ENCODE measurements at regions not wholly inside any gene's neighbourhood (a gene's known extent, or its start where the extent isn't known, plus 50 kb on each side); places are given as distances from the start of the nearest gene placed in this dataset.

GRCh38 chr22:48644108-48644507 is 1183.6 kb downstream of the BRD1 start:
- no peak for DNase-seq

DNA sequence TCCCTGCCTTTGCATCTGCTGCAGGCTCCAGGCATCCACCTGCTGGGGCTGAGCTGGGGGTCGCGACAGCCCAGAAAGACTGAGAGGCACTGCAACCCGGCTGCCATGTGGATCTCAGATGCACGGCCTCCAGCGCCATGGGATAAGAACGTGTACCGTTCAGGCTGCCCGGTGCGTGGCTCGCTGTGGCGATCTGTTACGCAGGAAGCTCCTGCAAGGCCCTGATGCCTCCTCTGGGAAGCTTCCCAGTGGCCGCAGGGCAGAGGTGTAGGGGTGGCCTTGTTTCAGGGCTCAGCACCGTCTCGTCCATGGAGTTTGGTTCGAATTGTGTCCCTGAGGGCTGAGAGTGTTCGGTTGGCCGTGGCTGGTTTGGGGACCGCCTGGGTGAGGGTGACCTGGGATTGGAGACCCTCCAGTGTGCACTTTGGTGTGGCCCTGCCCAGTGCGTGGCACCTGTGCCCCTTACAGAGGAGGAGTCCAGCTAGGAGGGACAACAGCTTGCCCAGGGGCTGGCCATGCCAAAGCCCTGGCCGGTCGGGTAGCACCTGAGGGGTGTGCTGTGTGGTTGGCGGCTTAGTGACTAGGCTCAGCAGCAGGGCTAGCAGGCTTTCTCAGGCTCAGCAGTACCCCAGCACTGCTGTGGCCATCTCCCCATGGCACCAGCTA is 1184.5 kb downstream of the BRD1 start:
- DNase-seq = no peak

- DNase-seq = no peak
Measured at GRCh38 chr22:48642550-48642949, 1185.1 kb downstream of the BRD1 start.

DNA sequence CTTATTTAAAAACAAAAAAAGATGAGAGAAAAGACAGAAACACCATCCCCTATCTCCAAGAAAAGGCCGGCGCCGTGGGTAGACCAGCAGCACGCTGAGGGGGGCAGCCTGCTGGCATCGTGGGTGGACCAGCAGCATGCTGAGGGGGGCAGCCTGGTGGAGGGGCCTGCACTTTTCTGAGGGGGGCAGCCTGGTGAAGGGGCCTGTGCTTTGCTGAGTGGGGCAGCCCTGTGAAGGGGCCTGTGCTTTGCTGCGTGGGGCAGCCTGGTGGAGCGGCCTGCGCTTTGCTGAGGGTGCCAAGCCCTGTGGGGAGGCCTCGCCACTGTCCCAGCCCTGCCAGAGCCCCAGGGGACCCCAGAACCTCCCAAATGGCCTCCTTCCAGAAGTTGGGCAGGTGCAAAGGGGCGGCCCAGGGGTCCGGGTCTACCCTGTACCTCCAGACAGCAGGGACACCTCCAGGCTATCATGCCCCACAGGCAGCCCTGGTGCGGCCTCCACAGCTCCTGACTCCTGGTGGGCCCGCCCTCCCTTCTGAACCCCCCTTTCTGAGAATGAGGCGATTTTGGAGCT is 1185.7 kb downstream of the BRD1 start:
- DNase-seq = no peak

DNA sequence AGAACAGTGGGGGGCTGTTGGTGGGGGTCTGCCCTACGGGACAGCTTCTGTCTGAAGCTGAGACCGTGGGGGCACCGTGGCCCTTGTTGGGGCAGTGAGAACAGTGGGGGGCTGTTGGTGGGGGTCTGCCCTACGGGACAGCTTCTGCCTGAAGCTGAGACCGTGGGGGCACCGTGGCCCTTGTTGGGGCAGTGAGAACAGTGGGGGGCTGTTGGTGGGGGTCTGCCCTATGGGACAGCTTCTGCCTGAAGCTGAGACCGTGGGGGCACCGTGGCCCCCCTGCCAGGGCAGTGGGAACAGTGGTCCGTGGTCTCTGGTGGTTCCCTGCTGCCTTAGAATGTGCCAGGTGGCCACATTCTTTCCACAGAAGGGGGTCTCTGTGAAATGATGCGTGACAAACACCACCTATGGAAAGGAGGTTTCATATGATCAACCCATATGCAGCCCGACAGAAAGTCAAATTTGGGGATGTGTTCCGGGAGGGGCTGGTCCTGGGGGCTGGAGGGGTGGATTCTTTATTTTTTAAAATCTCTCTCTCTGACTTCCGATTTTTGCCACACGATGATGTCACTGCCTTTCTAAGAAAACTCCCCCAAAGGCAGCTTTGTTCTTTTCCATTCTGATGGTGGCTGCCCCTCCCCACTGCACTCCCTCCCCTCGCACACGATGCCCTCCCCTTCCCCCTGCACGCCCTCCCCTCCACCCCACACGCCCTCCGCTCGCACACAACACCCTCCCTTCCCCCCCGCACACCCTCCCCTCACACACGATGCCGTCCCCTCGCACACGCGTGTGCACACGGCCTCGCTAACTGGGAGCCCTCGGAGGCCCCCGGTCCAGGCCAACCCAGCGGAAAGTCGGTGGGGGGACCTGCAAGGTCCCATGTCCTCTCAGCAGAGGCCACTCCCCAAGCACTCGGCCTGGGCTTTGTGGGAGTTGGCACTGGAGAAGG is 1186.5 kb downstream of the BRD1 start:
- DNase-seq = no peak

DNA sequence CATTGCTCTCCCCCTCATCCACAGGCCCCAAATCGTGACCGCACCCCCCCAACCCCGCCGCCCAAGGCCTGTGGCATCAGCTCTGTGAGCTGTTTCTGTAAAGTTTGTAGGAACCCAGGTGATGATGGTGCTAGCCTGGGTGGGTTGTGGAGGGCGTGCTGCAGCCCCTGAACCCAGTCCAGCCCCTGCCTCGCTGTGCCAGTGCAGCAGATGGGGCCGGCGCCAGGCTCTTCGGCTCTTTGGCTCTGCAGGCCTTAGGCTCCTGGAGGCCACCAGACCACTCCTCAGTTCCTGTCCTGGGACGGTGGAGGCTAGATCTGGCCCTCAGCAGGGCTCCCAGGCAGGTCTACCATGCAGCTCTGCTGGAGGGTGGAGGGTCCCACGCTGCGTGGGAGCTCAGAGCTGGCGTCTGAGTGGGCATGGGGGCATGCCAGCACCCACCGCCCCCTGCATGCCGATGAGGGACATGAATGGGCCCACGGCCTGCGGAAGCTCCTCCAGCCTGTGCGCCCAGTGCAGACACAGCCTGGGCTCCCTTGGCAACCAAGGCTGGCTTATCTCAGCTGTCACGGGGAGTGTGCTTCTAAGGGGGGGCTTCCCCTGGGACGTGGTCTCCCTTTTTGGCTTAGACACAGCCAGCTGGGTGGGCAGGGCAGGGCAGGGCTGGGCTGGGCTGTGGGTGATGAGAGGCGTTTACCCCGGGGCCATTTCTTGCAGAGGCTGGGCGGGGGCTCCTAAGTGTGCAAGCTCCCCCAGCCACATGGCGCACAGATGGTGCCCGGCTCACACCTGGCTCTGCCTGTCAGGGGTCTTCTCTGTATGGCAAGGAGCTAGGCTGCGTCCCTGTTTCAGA is 1187.6 kb downstream of the BRD1 start:
- no peak for DNase-seq

GRCh38 chr22:48639021-48639795 is 1188.5 kb downstream of the BRD1 start:
- DNase-seq = no peak

DNA sequence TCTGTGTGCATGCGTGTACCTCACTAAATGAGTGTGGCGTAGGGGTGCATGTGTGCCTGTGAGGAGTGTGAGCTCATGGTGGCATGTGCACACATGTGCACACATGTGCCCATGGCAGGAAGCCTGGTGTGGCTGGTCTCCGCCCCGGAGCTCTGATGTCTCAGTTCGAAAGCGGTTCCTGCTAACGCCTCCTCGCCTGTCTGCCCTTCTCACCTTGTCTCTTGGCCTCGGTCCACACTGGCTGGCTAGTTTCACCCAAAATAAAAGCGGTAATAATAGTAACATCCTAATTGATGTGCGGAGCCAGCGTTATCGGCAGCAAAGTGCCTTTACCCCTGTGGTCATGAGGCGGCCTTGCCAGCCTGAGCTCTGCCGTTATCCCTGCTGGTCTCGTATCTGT is 1190.4 kb downstream of the BRD1 start:
- DNase-seq = no peak

GRCh38 chr22:48636746-48637145 is 1190.9 kb downstream of the BRD1 start:
- DNase-seq = no peak

GRCh38 chr22:48635816-48636215 is 1191.9 kb downstream of the BRD1 start:
- no peak for DNase-seq

DNA sequence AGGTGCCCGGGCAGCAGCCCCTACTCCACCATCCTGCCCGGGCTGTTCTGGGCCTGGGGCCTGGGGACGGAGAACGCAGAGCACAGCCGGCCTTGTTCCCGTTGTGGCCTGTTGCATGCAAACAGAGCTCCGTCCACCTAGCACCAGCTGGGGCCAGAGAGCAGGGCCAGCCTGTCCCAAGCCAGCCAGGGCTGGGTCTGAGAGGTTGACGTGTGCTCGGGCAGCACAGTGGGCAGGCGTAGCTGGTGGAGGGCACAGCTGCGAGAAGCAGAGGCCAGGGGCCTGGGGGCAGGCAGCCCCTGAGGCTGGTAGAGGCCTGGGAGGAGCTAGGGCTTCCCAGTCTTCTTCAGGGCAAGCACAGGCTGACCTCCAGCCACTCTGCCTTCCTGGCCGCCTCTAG is 1192.6 kb downstream of the BRD1 start:
- DNase-seq = no peak

GRCh38 chr22:48633996-48634836 is 1193.5 kb downstream of the BRD1 start:
- DNase-seq = no peak

DNA sequence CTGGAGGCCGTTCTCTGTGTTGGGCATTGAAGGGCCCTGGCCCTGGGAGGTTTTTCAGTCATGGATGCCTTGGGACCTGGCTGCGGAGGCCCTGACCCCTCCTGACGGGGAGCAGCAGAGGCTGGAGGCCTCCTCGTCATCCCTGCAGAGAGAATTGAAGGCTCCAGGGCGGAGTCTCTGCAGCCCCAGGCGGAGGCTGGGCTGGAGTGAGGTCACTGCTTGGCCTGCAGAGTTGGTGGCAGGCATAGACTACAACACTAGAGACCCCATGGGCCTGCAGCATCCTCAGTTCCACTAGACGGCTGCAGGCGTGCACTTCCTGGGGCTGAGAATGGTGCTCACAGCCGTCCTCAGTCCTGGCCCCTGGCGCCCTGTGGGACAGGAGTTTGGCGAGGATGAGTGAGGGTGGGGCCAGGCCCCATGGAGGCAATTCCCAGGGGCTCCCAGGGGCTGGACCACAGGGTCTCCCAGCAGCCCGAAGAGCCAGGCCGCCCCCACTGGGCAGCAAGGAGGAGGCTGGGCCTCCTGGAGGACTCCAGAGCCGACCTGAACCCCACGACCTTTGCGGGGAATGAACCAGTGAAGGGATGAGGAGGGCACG is 1194.9 kb downstream of the BRD1 start:
- no peak for DNase-seq

DNA sequence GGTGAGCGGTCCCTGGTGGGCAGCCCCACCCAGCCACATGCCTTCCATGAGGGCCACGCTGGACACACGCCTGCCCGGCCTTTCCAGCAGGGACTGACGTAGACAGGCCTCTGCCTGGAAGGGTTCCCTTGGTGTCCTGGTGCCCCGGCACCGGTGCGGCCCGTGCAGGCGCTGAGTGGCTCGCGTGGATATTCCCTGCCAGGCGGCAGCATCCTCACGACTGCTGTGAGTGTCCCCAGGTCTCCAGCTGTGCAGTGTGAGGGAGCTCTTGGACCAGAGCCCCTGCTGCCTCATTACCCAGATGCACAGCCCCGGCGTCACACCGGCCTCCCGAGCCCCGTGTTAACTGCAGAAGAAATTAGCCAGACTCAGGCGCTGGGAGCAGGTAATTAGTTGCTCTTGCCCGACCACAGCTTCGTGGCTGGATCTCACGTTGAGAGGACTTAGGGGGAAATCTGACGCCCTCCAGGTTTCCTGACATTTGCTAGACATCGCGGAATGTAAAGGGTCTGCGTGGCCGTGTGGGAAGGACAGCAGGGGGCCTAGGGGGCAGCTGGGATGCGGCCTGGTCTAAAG is 1196.3 kb downstream of the BRD1 start:
- DNase-seq = no peak

DNA sequence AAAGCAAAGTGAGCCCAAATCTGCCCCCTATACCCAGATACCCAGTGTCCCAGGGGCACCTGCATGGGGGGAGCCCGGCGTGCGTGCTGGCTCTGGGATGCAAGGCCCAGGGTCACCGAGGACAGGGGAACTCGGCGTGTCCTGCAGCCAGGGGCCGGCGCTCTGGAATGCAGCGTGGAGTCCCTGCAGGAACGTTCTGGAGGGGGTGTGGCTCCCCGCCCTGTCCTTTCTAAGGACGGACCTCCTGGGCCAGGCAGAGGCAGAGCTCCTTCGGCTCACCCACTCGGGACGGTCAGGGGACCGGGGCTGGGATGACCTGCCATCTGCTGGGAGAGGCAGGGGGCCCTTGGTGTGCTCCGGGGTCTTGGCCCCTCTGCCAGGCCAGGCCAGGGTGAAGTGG is 1196.8 kb downstream of the BRD1 start:
- no peak for DNase-seq

DNA sequence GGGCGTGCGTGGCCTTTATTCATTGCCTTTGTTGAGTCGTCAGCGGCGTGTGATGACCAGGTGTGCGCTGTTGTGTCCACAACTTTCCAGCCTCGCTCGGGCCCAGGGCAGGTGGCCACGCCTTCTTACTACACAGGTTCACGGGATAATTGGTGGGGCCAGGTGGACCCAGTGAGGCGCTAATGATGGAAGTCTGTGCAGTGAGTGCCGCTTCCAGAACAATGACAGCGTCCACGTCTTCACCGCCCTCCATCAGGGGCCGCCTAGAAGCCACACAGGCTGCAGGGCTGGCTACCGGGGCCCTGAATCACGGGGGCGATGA is 1197.3 kb downstream of the BRD1 start:
- no peak for DNase-seq

GRCh38 chr22:48629631-48630432 is 1197.8 kb downstream of the BRD1 start:
- DNase-seq = no peak

DNA sequence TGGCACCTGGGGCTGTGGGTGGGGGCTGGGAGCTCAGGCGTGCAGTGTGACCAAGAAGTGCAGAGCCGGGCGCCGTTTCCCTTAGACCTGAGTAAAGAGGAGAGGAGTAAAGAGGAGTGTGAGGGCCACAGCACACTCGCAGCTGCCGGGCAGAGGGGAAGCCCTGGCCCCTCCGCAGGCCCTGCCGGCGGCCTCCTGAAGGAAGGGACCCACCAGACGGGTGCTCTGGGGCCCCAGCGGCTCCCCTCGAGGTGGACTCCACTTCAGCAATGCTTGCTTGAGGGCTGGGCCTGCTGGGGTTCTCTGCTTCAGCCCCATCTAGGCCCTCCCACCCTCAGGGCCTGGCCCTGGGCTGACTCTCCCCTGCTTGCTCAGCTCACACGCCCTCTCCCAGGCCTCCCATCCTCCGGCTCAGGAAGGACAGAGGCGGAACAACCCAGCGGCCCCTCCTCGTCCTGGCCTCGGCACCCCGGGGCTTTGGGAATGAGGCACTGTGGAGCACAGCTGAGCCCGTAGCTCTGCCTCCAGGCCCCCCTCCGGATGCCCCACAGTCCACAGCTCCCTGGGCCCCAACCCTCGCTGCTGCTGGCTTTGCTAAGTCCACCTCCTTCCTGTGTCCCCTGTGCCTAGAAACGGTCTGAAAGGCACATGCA is 1198.7 kb downstream of the BRD1 start:
- DNase-seq = no peak

GRCh38 chr22:48627966-48628365 is 1199.7 kb downstream of the BRD1 start:
- DNase-seq = no peak

Measured in NCI-H1105 (cell line).